ENCODE measurements at regions not wholly inside any gene's neighbourhood (a gene's known extent, or its start where the extent isn't known, plus 50 kb on each side); places are given as distances from the start of the nearest gene placed in this dataset.
"Not testable (repeated sequence)": the region's sequence is repeated elsewhere in the genome, so short reads cannot be mapped to it uniquely, and the experiment has no call there.

DNA sequence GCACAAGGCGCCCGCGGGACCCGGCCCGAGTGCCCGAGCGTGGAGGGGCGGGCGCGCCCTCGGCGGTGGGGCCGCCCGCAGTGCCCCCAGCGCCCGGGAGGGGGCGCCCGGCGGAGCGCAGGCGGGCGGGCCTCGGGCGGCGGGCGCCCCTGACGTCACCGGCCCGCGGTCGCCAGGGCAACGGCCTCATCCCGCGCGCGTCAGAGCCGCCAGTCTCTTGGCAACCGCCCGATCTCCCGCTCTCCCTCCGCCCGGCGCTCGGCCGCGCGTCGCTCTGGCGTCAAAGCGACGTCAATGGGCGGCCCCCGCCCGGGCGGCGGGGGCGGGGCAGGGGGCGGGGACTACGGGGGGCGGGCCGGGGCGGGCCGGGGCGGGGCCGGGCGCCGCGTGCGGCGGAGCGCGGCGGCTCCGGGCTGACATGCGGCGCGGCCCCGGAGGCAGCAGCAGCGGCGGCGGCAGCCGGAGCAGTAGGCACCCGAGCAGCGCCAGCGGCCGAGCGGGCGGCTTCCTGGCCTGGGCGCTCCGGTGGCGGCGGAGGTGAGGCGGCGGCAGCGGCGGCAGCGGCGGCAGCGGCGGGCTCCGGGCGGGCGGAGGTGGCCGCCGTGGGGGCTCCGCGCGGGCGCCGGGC is 4410.6 kb upstream of the TPTE start:
- BruUV-seq (replicated peaks); H3K4me3 ChIP-seq; H3K9me3 ChIP-seq (ENCODE audit: insufficient read depth, low read depth); H3K36me3 ChIP-seq (ENCODE audit: low read depth); DNase-seq; H3K9me2 ChIP-seq (ENCODE audit: insufficient read depth); H3K27ac ChIP-seq; H3K27me3 ChIP-seq (ENCODE audit: insufficient read depth, low read depth); H3K4me2 ChIP-seq; H4K20me1 ChIP-seq (ENCODE audit: insufficient read depth); H2AFZ ChIP-seq; H3K4me1 ChIP-seq (replicated peaks; ENCODE audit: insufficient read depth); H3K79me2 ChIP-seq (ENCODE audit: low read depth); H3F3A ChIP-seq (ENCODE audit: insufficient read depth, low read depth); POLR2A ChIA-PET (ENCODE audit: unreplicated experiment); CTCF ChIA-PET; intact Hi-C loops (cut with micrococcal nuclease; ENCODE audit: unreplicated experiment): not testable (repeated sequence)

DNA sequence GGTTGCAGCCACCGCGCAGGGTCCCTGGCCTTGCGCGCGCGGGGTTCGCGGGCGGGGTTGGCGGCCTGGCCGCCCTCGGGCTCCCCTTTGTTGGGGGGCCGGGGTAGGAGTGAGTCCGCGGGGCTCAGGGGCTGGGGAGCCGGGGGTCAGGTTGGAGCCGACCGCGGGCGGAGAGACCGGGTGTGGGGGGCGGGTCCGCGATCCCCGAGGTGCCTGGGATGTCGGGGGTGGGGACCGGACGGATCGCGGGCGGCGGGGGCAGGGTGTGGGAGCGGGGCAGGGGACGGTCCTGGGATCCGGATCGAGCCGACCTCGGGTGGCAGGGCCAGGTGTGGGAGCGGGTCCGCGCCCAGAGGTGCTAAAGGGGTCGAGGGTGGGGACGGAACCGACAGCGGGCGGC is 4410.0 kb upstream of the TPTE start:
- H3K4me1 ChIP-seq (replicated peaks; ENCODE audit: insufficient read depth); POLR2A ChIA-PET (ENCODE audit: unreplicated experiment); CTCF ChIA-PET; H3F3A ChIP-seq (ENCODE audit: insufficient read depth, low read depth); H3K4me2 ChIP-seq; BruUV-seq (replicated peaks); H3K27ac ChIP-seq; H3K9me2 ChIP-seq (ENCODE audit: insufficient read depth); H3K9me3 ChIP-seq (ENCODE audit: insufficient read depth, low read depth); H3K36me3 ChIP-seq (ENCODE audit: low read depth); H3K79me2 ChIP-seq (ENCODE audit: low read depth); intact Hi-C loops (cut with micrococcal nuclease; ENCODE audit: unreplicated experiment); H2AFZ ChIP-seq; H3K27me3 ChIP-seq (ENCODE audit: insufficient read depth, low read depth); H3K4me3 ChIP-seq; DNase-seq; H4K20me1 ChIP-seq (ENCODE audit: insufficient read depth): not testable (repeated sequence)

DNA sequence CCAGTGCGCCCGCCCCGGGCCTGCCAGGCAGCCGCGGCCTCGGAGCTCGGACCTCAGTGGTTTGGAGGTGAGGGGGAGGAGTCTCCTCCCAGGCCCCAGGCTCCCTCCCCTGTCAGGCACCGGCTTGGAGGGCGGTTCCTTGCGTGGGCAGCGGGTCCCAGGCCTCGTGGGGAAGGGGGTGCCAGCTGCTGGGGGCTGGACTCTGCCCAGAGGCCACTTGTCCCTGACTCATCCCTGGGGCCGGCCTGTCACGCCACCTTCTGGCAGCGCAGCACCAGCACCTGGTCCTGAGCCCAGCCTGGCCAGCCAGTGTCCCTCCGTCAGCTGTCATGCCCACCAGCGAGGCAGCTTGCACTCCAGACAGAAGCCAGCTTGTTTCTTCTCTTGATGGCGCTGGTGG is 4403.0 kb upstream of the TPTE start:
- DNase-seq; H2AFZ ChIP-seq; H3K9me3 ChIP-seq (ENCODE audit: insufficient read depth, low read depth); H3K9me2 ChIP-seq (ENCODE audit: insufficient read depth); H3K27ac ChIP-seq; H3K36me3 ChIP-seq (ENCODE audit: low read depth); CTCF ChIA-PET; H3F3A ChIP-seq (ENCODE audit: insufficient read depth, low read depth); H3K79me2 ChIP-seq (ENCODE audit: low read depth); H3K4me3 ChIP-seq; H3K27me3 ChIP-seq (ENCODE audit: insufficient read depth, low read depth); H4K20me1 ChIP-seq (ENCODE audit: insufficient read depth); intact Hi-C loops (cut with micrococcal nuclease; ENCODE audit: unreplicated experiment); POLR2A ChIA-PET (ENCODE audit: unreplicated experiment); BruUV-seq (replicated peaks); H3K4me1 ChIP-seq (replicated peaks; ENCODE audit: insufficient read depth); H3K4me2 ChIP-seq: not testable (repeated sequence)

DNA sequence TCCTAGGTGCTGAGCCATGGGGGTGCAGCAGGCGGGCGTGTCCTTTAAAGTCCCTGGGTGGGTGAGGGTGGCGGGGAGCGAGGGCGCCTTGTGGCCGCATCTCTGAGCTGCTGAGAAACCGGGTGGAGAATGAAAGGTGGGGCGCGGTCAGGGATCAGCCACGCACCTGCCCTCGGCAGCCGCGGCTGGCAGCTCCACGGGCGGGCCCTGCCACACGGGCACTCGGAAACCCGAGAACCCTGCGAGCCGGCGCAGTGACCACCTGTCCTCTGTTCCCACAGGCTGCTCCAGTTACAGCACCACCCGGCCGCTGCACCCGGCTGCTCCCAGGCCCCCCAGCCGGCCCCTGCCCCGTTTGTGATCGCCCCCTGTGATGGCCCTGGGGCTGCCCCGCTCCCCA is 4400.5 kb upstream of the TPTE start:
- H3K4me1 ChIP-seq (replicated peaks; ENCODE audit: insufficient read depth); H3K79me2 ChIP-seq (ENCODE audit: low read depth); intact Hi-C loops (cut with micrococcal nuclease; ENCODE audit: unreplicated experiment); H2AFZ ChIP-seq; BruUV-seq (replicated peaks); H3F3A ChIP-seq (ENCODE audit: insufficient read depth, low read depth); H3K4me3 ChIP-seq; H4K20me1 ChIP-seq (ENCODE audit: insufficient read depth); H3K4me2 ChIP-seq; H3K36me3 ChIP-seq (ENCODE audit: low read depth); POLR2A ChIA-PET (ENCODE audit: unreplicated experiment); H3K9me3 ChIP-seq (ENCODE audit: insufficient read depth, low read depth); CTCF ChIA-PET; H3K27ac ChIP-seq; H3K27me3 ChIP-seq (ENCODE audit: insufficient read depth, low read depth); H3K9me2 ChIP-seq (ENCODE audit: insufficient read depth): not testable (repeated sequence)
- DNase-seq: peak in 1 of 2 experiments; percentile 11

DNA sequence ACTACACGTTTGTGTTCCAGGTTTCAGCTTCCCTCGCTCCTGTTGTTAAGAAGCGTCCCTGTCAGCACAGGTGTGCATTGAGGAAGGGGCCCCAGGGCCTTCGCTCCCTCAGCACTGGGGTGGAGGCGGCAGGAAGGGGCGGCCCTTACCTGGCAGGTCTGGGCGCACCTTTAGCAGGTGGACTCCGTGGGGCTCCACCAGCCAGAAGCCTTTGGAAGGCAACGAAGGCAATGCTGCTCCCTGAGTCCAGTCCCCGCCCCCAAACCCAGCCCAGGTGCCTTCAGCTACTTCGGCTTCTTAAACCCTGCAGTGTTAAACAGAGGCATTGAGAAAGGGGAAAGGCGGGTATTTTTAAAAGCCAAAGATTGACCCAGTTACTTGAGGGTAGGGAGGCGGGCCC is 4398.8 kb upstream of the TPTE start:
- H4K20me1 ChIP-seq (ENCODE audit: insufficient read depth); H2AFZ ChIP-seq; H3K36me3 ChIP-seq (ENCODE audit: low read depth); H3K9me2 ChIP-seq (ENCODE audit: insufficient read depth); H3K27ac ChIP-seq; H3K9me3 ChIP-seq (ENCODE audit: insufficient read depth, low read depth); DNase-seq; intact Hi-C loops (cut with micrococcal nuclease; ENCODE audit: unreplicated experiment); H3K4me1 ChIP-seq (replicated peaks; ENCODE audit: insufficient read depth); H3K4me2 ChIP-seq; H3K79me2 ChIP-seq (ENCODE audit: low read depth); H3K27me3 ChIP-seq (ENCODE audit: insufficient read depth, low read depth); POLR2A ChIA-PET (ENCODE audit: unreplicated experiment); CTCF ChIA-PET; H3F3A ChIP-seq (ENCODE audit: insufficient read depth, low read depth); H3K4me3 ChIP-seq; BruUV-seq (replicated peaks): not testable (repeated sequence)

DNA sequence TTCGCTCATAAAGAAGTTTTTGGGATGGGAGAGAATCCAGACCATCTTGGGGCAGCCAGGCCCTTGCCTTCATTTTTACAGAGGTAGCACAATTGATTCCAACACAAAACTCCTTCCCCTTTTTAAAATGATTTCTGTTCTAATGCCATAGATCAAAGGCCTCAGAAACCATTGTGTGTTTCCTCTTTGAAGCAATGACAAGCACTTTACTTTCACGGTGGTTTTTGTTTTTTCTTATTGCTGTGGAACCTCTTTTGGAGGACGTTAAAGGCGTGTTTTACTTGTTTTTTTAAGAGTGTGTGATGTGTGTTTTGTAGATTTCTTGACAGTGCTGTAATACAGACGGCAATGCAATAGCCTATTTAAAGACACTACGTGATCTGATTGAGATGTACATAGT is 4398.2 kb upstream of the TPTE start:
- DNase-seq; H3K4me1 ChIP-seq (replicated peaks; ENCODE audit: insufficient read depth); H3K9me2 ChIP-seq (ENCODE audit: insufficient read depth); POLR2A ChIA-PET (ENCODE audit: unreplicated experiment); CTCF ChIA-PET; H3K4me3 ChIP-seq; H3K9me3 ChIP-seq (ENCODE audit: insufficient read depth, low read depth); H2AFZ ChIP-seq; H3K27me3 ChIP-seq (ENCODE audit: insufficient read depth, low read depth); H4K20me1 ChIP-seq (ENCODE audit: insufficient read depth); H3K36me3 ChIP-seq (ENCODE audit: low read depth); H3K4me2 ChIP-seq; H3K79me2 ChIP-seq (ENCODE audit: low read depth); intact Hi-C loops (cut with micrococcal nuclease; ENCODE audit: unreplicated experiment); BruUV-seq (replicated peaks); H3K27ac ChIP-seq; H3F3A ChIP-seq (ENCODE audit: insufficient read depth, low read depth): not testable (repeated sequence)

DNA sequence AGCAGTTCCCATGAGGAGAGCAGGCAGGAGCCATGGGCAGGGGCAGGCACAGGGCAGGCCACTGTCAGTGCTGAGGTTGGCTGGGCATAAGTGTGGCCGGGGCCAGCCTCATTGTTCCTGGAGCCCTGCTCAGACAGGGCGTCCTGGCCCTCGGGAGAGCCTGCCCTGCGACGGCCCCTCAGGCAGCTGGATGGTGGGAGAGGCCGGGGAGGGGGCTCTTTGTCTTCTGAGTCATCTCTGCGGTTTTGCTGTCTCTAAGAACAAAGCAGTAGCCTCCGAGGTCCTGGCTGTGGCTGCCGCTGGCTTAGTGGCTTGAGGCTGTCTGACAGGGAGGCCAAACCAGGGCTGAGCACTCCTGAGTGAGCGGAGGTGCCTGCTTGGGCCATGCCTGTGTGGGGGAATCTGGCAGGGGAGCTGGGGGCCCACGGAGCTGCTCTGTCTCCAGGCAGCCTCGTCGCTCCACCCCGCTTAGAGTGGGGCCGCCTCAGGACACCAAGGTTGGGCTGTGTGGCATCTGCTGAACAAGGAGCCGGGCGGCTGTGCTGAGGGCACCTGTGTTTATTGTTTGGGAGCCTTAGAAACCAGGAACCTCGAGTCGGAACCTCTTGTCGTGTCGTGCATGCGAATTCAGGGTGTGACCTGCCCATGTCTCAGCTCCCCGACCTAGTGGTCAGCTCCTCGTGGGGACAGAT is 4395.7 kb upstream of the TPTE start:
- BruUV-seq (replicated peaks); H3F3A ChIP-seq (ENCODE audit: insufficient read depth, low read depth); H3K27me3 ChIP-seq (ENCODE audit: insufficient read depth, low read depth); CTCF ChIA-PET; intact Hi-C loops (cut with micrococcal nuclease; ENCODE audit: unreplicated experiment); H3K4me2 ChIP-seq; POLR2A ChIA-PET (ENCODE audit: unreplicated experiment); H3K79me2 ChIP-seq (ENCODE audit: low read depth); H4K20me1 ChIP-seq (ENCODE audit: insufficient read depth); H3K9me3 ChIP-seq (ENCODE audit: insufficient read depth, low read depth); H3K9me2 ChIP-seq (ENCODE audit: insufficient read depth); H3K36me3 ChIP-seq (ENCODE audit: low read depth); H3K27ac ChIP-seq; H3K4me1 ChIP-seq (replicated peaks; ENCODE audit: insufficient read depth); H2AFZ ChIP-seq; H3K4me3 ChIP-seq: not testable (repeated sequence)
- peak; percentile 33 to 72 for DNase-seq

Data from PC-9 (cell line).